ENCODE measurements at regions not wholly inside any gene's neighbourhood (a gene's known extent, or its start where the extent isn't known, plus 50 kb on each side); places are given as distances from the start of the nearest gene placed in this dataset.

- TF ChIP-seq CTCF (IDR thresholded peaks at IDR 0.05) (no peak), POLR2A (IDR thresholded peaks at IDR 0.05) (no peak)
These were observed 68.7 kb upstream of the WNT7B start for GRCh38 chr22:46045459-46046298.

Measured in adrenal gland (tissue), 5 donors.